Tibial nerve (tissue), 3 donors: ENCODE measurements at regions not wholly inside any gene's neighbourhood (a gene's known extent, or its start where the extent isn't known, plus 50 kb on each side); places are given as distances from the start of the nearest gene placed in this dataset.

Source experiments
- CTCF ChIP-seq, 5 experiments: fragments of 200-600 bp in 3 of 5; fragments of 450-650 bp in 2 of 5; sonication (generic) in 3 of 5; IDR thresholded peaks; one replicate each; pipeline ENCODE4 v1.5.1; 2016 to 2019; ENCODE audit warnings: antibody characterized with exemption in 5 of 5, mild to moderate bottlenecking in 3 of 5, moderate library complexity in 2 of 5
- POLR2A ChIP-seq, 2 donors: fragments of 450-650 bp; IDR thresholded peaks; one replicate each; pipeline ENCODE4 v1.6.1; 2017; ENCODE audit warnings: antibody characterized with exemption in 2 of 2, mild to moderate bottlenecking in 2 of 2, moderate library complexity in 2 of 2

- TF ChIP-seq CTCF (IDR thresholded peaks at IDR 0.05), result no peak
- TF ChIP-seq POLR2A (IDR thresholded peaks at IDR 0.05), result no peak
These were observed 95.4 kb upstream of the OTOS start for GRCh38 chr2:240235811-240236210.
